GM12892 (cell line): ENCODE measurements at regions not wholly inside any gene's neighbourhood (a gene's known extent, or its start where the extent isn't known, plus 50 kb on each side); places are given as distances from the start of the nearest gene placed in this dataset.

Source experiments
- POLR2A ChIP-seq: IDR thresholded peaks from 2 replicates; pipeline ENCODE4 v1.6.1; 2011; ENCODE audit warnings: low read depth, low read length, control low read depth
- POLR2AphosphoS5 ChIP-seq: IDR thresholded peaks from 2 replicates; pipeline ENCODE4 v1.6.1; 2011; ENCODE audit warnings: low read depth, low read length, control low read depth

GRCh38 chr4:128450326-128451120 lies 162.9 kb upstream of the PGRMC2 start:
- no peak for TF ChIP-seq POLR2A
- TF ChIP-seq POLR2AphosphoS5: no peak
